HG03354 (cell line): ENCODE measurements at regions not wholly inside any gene's neighbourhood (a gene's known extent, or its start where the extent isn't known, plus 50 kb on each side); places are given as distances from the start of the nearest gene placed in this dataset.

Experiments used
- ATAC-seq: cut with Tn5 transposase; IDR thresholded peaks from one replicate; pipeline ENCODE4 v1.9.1; 2021; ENCODE audit warnings: mild to moderate bottlenecking; ENCODE audit not compliant: unreplicated experiment, poor library complexity, severe bottlenecking

DNA sequence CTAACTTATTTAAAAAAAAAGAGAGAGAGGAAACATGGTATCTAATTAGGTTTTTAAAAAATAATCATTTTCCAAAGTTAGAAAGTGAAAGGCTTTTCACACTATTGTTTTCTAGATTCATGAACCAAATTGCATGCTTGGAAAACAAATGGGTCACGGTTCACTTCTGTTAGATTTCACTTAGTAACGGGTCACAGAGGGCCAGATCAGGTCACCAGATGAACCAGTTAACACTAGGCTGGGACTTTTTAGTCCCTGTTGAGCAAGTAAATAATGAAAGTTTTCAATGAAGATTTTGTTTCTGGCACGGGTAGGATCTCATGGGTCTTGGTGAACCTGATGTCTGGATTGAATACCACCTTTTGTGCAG is 207.2 kb upstream of the RFX3 start:
- no peak for ATAC-seq

- ATAC-seq = peak; percentile 88
Observed at GRCh38 chr9:3732077-3733038, 206.6 kb upstream of the RFX3 start.

- ATAC-seq = peak; percentile 48
Observed at GRCh38 chr9:3730511-3730922, 204.7 kb upstream of the RFX3 start.

DNA sequence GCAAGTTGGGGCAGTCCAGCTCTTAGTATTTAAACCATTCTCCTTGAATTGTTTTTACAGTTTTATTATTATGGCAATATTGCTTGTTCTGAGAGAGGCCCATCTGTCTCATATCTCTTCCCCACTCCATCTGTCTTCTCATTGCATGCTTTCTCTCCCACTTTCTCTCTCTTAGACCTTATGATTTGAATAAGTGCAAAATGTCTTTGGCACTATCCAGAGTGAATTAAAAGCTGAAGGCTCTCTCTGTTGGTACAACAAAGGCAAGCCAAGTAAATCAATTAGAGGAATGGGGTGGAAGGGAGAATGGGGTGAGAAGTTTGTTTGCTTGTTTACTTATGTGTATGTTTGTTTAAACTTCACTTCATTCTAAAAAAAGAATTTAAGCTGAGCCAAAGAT is 195.3 kb upstream of the RFX3 start:
- ATAC-seq = no peak

- ATAC-seq = no peak
Observed at GRCh38 chr9:3719286-3719685, 193.5 kb upstream of the RFX3 start.

GRCh38 chr9:3716415-3716814 is 190.6 kb upstream of the RFX3 start:
- ATAC-seq = no peak

- no peak for ATAC-seq
Observed at GRCh38 chr9:3708751-3709150, 182.9 kb upstream of the RFX3 start.

DNA sequence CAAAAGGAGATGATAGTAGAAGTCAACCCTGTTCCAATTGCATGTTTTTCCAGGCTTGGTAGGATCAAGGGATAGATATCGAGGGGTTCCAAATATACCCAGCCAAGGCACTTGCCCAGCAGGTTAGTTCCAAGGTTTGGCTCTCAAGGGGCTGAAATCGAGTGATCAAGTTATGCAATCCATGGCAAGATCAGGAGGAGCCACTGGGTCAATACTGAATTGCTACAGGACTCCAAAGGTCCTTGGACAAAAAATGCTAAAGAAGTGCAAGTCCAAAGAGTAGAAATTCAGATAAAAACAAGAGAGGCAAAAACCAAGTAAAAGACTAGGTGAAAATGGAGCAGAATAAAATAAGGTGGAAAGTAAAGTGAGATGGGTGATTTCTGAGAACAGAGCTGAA is 179.1 kb upstream of the RFX3 start:
- no peak for ATAC-seq

DNA sequence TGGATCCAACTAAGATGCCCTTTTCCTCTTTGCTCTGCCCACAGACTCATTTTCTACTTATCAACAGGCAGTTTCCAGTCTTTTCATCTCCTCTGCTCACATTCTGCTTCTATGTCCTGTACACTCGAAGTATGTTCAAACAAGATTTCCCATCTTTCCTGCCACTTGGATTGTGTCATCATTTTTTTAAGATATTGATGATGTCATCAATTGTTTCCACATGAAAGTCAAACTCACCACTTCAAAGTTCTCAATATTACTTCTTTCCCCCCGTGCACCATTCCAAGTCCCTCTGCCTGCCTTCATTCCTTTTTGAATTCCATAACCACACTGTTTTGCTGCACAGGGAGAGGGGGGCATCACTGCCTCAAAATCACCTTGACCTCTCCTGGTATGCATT is 175.0 kb upstream of the RFX3 start:
- ATAC-seq = no peak

- no peak for ATAC-seq
Observed at GRCh38 chr9:3699883-3700282, 174.1 kb upstream of the RFX3 start.

DNA sequence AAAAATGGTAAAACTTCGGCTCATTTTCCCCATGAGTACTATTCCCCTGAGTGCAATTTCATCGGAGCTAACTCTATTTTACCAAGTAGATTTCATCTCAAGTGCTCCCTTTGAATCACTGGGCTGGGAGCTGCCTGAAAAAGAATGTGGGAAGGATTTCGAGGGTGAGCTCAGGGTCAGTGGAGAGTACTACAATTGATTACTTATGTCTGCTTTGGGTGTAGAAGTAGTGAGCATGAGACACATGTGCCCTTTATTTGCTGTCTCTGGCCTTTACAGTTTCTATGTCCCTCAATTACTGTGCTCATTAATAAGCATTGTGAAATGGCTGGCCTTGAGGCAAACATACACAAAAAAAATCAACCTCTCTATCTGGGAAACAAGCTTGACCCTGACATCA is 172.7 kb upstream of the RFX3 start:
- ATAC-seq = no peak

DNA sequence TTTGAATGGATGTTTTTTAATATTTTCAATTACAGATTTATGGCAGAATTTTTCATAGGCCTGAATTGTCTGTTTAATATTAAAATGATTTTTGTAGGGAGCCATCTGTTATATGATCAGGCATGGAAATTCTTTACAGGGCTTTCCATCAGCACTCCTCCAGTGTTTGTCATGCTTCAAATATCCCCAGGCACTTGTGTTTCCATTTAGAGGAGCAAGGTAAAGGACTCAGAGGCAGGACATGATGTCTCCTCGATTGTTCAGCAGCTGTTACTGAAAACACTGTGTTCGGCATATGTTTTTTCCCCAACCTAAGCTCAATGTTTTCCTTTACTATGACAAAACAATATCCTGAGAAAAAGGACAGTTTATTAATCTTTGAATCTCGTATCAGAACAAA is 172.3 kb upstream of the RFX3 start:
- no peak for ATAC-seq

DNA sequence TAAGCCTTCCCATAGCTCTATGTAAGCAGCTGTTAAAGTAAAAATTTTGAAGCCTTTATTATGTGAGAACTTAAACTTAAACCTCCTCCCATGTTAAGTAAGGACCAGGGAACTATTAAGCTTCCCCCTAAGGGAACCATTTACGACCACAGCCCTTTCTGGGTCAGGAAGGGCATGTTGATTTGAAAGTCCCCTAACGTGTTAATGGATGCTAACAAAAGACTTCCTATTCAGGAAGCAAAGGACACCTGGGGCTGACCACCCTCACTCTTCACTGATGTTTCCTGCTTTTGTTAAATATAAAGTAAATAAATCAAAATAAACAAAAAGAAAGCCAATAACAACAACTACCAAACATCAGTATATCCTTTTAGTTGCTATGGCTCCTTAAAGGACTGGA is 170.6 kb upstream of the RFX3 start:
- no peak for ATAC-seq

GRCh38 chr9:3692606-3693005 is 166.8 kb upstream of the RFX3 start:
- ATAC-seq = no peak

GRCh38 chr9:3689555-3689954 is 163.8 kb upstream of the RFX3 start:
- no peak for ATAC-seq

GRCh38 chr9:3687145-3687544 is 161.3 kb upstream of the RFX3 start:
- no peak for ATAC-seq

- no peak for ATAC-seq
Observed at GRCh38 chr9:3682186-3682585, 156.4 kb upstream of the RFX3 start.

DNA sequence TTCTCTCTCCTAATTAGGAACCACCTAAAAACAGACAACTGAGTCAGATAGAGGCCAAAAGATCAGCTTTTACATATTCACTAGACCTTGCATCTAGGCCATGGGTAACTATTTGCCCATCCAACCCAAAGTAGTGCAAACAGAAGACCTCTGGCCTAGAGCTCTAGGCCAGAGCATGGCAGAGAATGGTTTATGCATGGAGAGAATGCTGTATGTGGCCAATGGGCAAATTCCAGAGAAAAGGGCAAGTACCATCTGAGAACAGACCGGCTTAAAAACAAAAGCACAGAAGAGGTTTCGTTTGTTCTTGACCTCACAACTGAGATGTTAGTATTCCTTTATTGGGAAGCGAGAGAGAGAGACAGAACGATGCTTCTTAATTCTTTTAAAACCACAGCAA is 151.7 kb upstream of the RFX3 start:
- ATAC-seq = no peak

GRCh38 chr9:3676766-3677165 is 151.0 kb upstream of the RFX3 start:
- no peak for ATAC-seq

DNA sequence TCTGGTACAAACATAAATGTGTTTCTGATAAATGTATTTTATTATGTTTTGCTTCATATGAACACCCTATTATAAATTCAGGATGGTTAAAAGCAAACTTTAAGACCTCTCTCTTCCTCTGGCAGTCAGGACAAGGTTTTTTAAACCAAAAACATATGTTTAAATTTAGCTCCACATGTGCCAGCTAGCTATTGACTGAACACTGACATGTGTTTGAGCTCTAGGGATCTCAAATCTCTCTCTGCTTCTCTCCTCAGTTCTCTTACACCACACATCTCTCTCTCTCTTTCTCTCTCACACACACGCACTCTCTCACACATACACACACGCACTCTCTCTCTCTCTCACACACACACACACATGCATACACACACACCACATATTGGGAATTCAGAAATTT is 150.1 kb upstream of the RFX3 start:
- ATAC-seq = no peak

DNA sequence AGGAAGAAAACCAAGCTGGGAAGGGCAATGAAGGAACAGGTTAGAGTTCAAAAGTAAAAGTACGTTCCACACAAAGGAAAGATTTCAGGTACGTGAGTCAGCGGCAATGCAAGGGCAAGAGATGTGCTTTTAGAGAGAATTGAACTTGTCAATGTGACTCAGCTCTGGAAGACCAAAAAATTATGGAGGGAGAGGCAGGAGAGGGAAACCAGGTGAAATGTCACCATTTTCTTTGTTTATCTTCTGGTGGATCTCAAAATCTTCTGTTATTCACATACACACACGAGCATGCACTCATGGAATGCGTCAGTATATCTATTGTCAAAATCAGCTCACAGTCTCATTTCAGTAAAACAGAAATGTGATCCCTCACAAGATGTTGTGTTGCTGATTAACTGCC is 148.8 kb upstream of the RFX3 start:
- no peak for ATAC-seq

DNA sequence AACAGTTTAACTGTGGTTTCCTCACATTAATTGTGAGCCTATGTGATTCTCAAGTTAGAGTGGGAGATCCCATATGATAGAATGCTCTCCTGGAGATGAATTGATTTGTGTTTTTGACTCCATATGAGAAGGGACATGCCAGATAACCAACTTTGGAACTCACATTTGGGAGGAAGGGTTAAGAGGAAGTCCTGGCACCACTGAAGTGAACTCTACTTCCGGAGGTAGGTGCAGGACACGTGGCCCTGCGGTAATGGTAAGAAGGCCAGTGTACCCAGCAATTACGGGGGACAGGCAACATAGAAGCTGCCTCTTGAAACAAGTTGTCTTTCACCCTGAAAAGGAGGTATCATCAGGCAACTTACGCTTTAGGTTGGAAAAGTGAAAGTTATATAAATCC is 146.6 kb upstream of the RFX3 start:
- ATAC-seq = no peak
